Esophagus muscularis mucosa (tissue), 4 donors: ENCODE measurements at regions not wholly inside any gene's neighbourhood (a gene's known extent, or its start where the extent isn't known, plus 50 kb on each side); places are given as distances from the start of the nearest gene placed in this dataset.

ENCODE experiments used
- CTCF ChIP-seq, 3 experiments: fragments of 200-600 bp in 2 of 3; fragments of 450-650 bp in 1 of 3; sonication (generic) in 2 of 3; IDR thresholded peaks; one replicate each; pipeline ENCODE4 v1.5.1; 2017 to 2019; ENCODE audit warnings: antibody characterized with exemption in 3 of 3, mild to moderate bottlenecking in 2 of 3, moderate library complexity in 1 of 3
- EP300 ChIP-seq: sonication (generic); formaldehyde crosslinking; IDR thresholded peaks from one replicate; pipeline ENCODE4 v1.6.1; 2017; ENCODE audit warnings: antibody characterized with exemption
- POLR2A ChIP-seq: fragments of 450-650 bp; IDR thresholded peaks from one replicate; pipeline ENCODE4 v1.6.1; 2017; ENCODE audit warnings: antibody characterized with exemption, moderate library complexity, mild to moderate bottlenecking, low read depth
- POLR2AphosphoS5 ChIP-seq, 2 donors: sonication (generic); formaldehyde crosslinking; IDR thresholded peaks; one replicate each; pipeline ENCODE4 v1.6.1; 2017; ENCODE audit warnings: antibody characterized with exemption in 2 of 2

- no peak for TF ChIP-seq POLR2A
- no peak for TF ChIP-seq CTCF (IDR thresholded peaks at IDR 0.05)
- no peak for TF ChIP-seq EP300
- no peak for TF ChIP-seq POLR2AphosphoS5 (IDR thresholded peaks at IDR 0.05)
Observed at GRCh38 chr2:19228181-19228593, 130.2 kb downstream of the OSR1 start.
